ENCODE measurements at regions not wholly inside any gene's neighbourhood (a gene's known extent, or its start where the extent isn't known, plus 50 kb on each side); places are given as distances from the start of the nearest gene placed in this dataset.

- TF ChIP-seq REST (IDR thresholded peaks at IDR 0.05; ENCODE audit: low read depth) (no peak), RAD21 (IDR thresholded peaks at IDR 0.05; ENCODE audit: low read depth) (no peak), CTCF (IDR thresholded peaks at IDR 0.05 in 2 of 3, conservative IDR thresholded peaks at IDR 0.05 in 1 of 3; ENCODE audit: borderline replicate concordance in 1 of 3, insufficient read depth in 1 of 3, low read depth in 2 of 3, low read length in 2 of 3) (no peak), EZH2 (IDR thresholded peaks at IDR 0.05) (no peak), POLR2A (IDR thresholded peaks at IDR 0.05; ENCODE audit: borderline replicate concordance, extremely low read depth, insufficient read depth, insufficient read length) (no peak), YY1 (IDR thresholded peaks at IDR 0.05; ENCODE audit: extremely low read depth, insufficient replicate concordance, low read depth, low read length) (no peak), POLR2AphosphoS5 (IDR thresholded peaks at IDR 0.05; ENCODE audit: low read depth, low read length) (no peak), ZFX (IDR thresholded peaks at IDR 0.05) (no peak), SP1 (IDR thresholded peaks at IDR 0.05; ENCODE audit: low read depth) (no peak)
- TF ChIP-seq, protein P1, sequence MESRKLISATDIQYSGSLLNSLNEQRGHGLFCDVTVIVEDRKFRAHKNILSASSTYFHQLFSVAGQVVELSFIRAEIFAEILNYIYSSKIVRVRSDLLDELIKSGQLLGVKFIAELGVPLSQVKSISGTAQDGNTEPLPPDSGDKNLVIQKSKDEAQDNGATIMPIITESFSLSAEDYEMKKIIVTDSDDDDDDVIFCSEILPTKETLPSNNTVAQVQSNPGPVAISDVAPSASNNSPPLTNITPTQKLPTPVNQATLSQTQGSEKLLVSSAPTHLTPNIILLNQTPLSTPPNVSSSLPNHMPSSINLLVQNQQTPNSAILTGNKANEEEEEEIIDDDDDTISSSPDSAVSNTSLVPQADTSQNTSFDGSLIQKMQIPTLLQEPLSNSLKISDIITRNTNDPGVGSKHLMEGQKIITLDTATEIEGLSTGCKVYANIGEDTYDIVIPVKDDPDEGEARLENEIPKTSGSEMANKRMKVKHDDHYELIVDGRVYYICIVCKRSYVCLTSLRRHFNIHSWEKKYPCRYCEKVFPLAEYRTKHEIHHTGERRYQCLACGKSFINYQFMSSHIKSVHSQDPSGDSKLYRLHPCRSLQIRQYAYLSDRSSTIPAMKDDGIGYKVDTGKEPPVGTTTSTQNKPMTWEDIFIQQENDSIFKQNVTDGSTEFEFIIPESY (IDR thresholded peaks at IDR 0.05; ENCODE audit: extremely low read depth, insufficient replicate concordance, low read length), result no peak
Measured at GRCh38 chr3:70776081-70776480, 463.6 kb upstream of the MDFIC2 start.
